SK-N-SH treated with all-trans-retinoic acid at 6 μM for 48 hours (cell line): ENCODE measurements at regions not wholly inside any gene's neighbourhood (a gene's known extent, or its start where the extent isn't known, plus 50 kb on each side); places are given as distances from the start of the nearest gene placed in this dataset.

ENCODE experiments used
- RARB ChIP-seq: fragments of 250-450 bp; sonication (Bioruptor Pico); IDR thresholded peaks from 2 replicates; pipeline ENCODE4 v1.8.0; 2021; ENCODE audit warnings: mild to moderate bottlenecking, moderate library complexity
- ZNF8 ChIP-seq: fragments of 450-650 bp; formaldehyde crosslinking; IDR thresholded peaks from 2 replicates; pipeline ENCODE4 v1.5.0; 2020; ENCODE audit warnings: mild to moderate bottlenecking, moderate library complexity
- TF ChIP-seq, protein P1 (sequence below): fragments of 250-450 bp; sonication (Bioruptor Pico); IDR thresholded peaks from 2 replicates; pipeline ENCODE4 v1.8.0; 2020; ENCODE audit warnings: mild to moderate bottlenecking, moderate library complexity, borderline replicate concordance
- TF ChIP-seq, protein P2 (sequence below): fragments of 250-450 bp; sonication (Bioruptor Pico); IDR thresholded peaks from 2 replicates; pipeline ENCODE4 v1.5.1; 2020; ENCODE audit warnings: low read depth, mild to moderate bottlenecking, moderate library complexity

DNA sequence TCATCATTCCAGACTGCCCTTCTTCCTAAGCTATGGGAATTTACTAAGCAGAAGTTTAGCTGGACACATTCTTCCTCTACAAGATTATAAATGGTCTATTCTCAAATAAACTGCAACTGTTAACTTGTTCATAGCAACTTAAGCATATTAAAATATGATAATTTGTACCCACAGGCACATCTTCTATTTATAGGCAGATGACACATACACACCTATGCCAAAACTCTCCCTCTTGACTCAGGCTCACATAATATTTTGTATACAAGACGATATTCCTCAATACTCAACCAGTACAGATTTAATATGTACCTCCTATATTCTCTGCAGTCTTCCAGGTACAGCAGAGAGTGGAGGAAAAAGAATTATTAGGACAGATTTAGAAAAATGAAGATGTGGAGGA is 232.7 kb upstream of the KIAA1217 start:
- no peak for TF ChIP-seq RARB (CRISPR knock-in tag)
- TF ChIP-seq, protein P1, sequence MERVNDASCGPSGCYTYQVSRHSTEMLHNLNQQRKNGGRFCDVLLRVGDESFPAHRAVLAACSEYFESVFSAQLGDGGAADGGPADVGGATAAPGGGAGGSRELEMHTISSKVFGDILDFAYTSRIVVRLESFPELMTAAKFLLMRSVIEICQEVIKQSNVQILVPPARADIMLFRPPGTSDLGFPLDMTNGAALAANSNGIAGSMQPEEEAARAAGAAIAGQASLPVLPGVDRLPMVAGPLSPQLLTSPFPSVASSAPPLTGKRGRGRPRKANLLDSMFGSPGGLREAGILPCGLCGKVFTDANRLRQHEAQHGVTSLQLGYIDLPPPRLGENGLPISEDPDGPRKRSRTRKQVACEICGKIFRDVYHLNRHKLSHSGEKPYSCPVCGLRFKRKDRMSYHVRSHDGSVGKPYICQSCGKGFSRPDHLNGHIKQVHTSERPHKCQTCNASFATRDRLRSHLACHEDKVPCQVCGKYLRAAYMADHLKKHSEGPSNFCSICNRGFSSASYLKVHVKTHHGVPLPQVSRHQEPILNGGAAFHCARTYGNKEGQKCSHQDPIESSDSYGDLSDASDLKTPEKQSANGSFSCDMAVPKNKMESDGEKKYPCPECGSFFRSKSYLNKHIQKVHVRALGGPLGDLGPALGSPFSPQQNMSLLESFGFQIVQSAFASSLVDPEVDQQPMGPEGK (CRISPR knock-in tag): no peak
- TF ChIP-seq, protein P2, sequence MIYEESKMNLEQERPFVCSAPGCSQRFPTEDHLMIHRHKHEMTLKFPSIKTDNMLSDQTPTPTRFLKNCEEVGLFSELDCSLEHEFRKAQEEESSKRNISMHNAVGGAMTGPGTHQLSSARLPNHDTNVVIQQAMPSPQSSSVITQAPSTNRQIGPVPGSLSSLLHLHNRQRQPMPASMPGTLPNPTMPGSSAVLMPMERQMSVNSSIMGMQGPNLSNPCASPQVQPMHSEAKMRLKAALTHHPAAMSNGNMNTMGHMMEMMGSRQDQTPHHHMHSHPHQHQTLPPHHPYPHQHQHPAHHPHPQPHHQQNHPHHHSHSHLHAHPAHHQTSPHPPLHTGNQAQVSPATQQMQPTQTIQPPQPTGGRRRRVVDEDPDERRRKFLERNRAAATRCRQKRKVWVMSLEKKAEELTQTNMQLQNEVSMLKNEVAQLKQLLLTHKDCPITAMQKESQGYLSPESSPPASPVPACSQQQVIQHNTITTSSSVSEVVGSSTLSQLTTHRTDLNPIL (CRISPR knock-in tag): no peak
- TF ChIP-seq ZNF8 (CRISPR knock-in tag): no peak
